K562 (cell line): ENCODE measurements at regions not wholly inside any gene's neighbourhood (a gene's known extent, or its start where the extent isn't known, plus 50 kb on each side); places are given as distances from the start of the nearest gene placed in this dataset.

ENCODE experiments used
- ATAC-seq: fragments of 200-7000 bp; cut with Tn5 transposase; 3 replicates; pipeline ENCODE4 v1.9.1; 2020; ENCODE audit warnings: moderate library complexity
- BruUV-seq: library from RNA; stranded (reverse); fragments of 400-500 nt; replicated peaks from 2 replicates; lab custom pipeline; 2021; lab: Mats Ljungman, UMichigan
- CTCF ChIA-PET: fragments of 300-600 bp; formaldehyde crosslinking; extraction: SDS; loops from one replicate; lab custom pipeline; 2021; ENCODE audit warnings: low intra/inter-chr PET ratio; lab: Yijun Ruan, JAX
- POLR2A ChIA-PET: fragments of 300-600, 350-650 bp; sonication (Branson Sonifier 250); formaldehyde crosslinking; extraction: SDS; loops from one replicate; lab custom pipeline; 2021; ENCODE audit warnings: antibody characterized with exemption, inconsistent platforms; lab: Yijun Ruan, JAX
- DNase-seq, 4 experiments: peaks; one replicate each; pipeline versions ENCODE4 v3.0.0 to v3.0.0-alpha.2; 2011 to 2018; ENCODE audit warnings: low spot score in 3 of 4, mixed read lengths in 3 of 4; ENCODE audit errors: extremely low read depth in 1 of 4
- FAIRE-seq: peaks from 2 replicates; lab custom pipeline; 2011; peaks lifted over from hg19 to GRCh38; lab: Jason Lieb, UNC
- H2AFZ ChIP-seq: 2 replicates; pipeline ENCODE4 v1.6.0; 2011; ENCODE audit warnings: low read depth, low read length, control low read depth, inconsistent platforms
- H3K27ac ChIP-seq: fragments of 200-600 bp; 3 replicates; pipeline ENCODE4 v1.8.0; 2011; ENCODE audit warnings: low read depth, mild to moderate bottlenecking, control low read depth, inconsistent platforms, low read length, moderate library complexity, mixed read lengths; ENCODE audit errors: extremely low read depth
- H3K27me3 ChIP-seq, 2 experiments: fragments of 300-600 bp in 1 of 2; 2 replicates in 1 of 2; 3 replicates in 1 of 2; pipeline versions ENCODE4 v1.6.0 to v1.8.0; 2011; ENCODE audit warnings: inconsistent platforms in 2 of 2, low read length in 2 of 2, mild to moderate bottlenecking in 1 of 2, mixed read lengths in 1 of 2, moderate library complexity in 1 of 2; ENCODE audit not compliant: control insufficient read depth in 2 of 2, insufficient read depth in 2 of 2
- H3K36me3 ChIP-seq: fragments of 300-600 bp; 3 replicates; pipeline ENCODE4 v1.8.0; 2011; ENCODE audit warnings: mild to moderate bottlenecking, low read length, inconsistent platforms; ENCODE audit not compliant: control insufficient read depth, insufficient read depth
- H3K4me1 ChIP-seq, 2 experiments: fragments of 200-600 bp in 1 of 2; replicated peaks in 1 of 2; 2 replicates in 1 of 2; 3 replicates in 1 of 2; pipeline versions ENCODE4 v1.5.1 to v1.8.0; 2011; ENCODE audit warnings: inconsistent platforms in 2 of 2, low read length in 2 of 2, mild to moderate bottlenecking in 1 of 2, mixed read lengths in 1 of 2, moderate library complexity in 1 of 2; ENCODE audit not compliant: control insufficient read depth in 2 of 2, insufficient read depth in 2 of 2
- H3K4me2 ChIP-seq: 2 replicates; pipeline ENCODE4 v1.6.1; 2011; ENCODE audit warnings: low read length, control low read depth, inconsistent platforms, mixed read lengths; ENCODE audit not compliant: insufficient read depth
- H3K4me3 ChIP-seq: fragments of 200-600 bp; sonication (generic), shearing (Covaris generic); 2 replicates; pipeline ENCODE4 v1.5.1; 2016; ENCODE audit warnings: control low read depth, inconsistent platforms
- H3K79me2 ChIP-seq: fragments of 200-600 bp; 3 replicates; pipeline ENCODE4 v1.8.0; 2011; ENCODE audit warnings: low read length, inconsistent platforms; ENCODE audit not compliant: control insufficient read depth, insufficient read depth
- H3K9ac ChIP-seq, 2 experiments: 2 replicates each; pipeline versions ENCODE4 v1.6.0 to v1.6.1; 2011; ENCODE audit warnings: low read depth in 2 of 2, low read length in 2 of 2, control low read depth in 1 of 2, inconsistent platforms in 1 of 2, mild to moderate bottlenecking in 1 of 2, mixed read lengths in 1 of 2; ENCODE audit not compliant: insufficient read depth in 1 of 2
- H3K9me1 ChIP-seq: one replicate; pipeline ENCODE4 v1.6.0; 2011; ENCODE audit warnings: inconsistent platforms, mild to moderate bottlenecking, low read length, moderate library complexity; ENCODE audit not compliant: control insufficient read depth, insufficient read depth
- H3K9me3 ChIP-seq: replicated peaks from 2 replicates; pipeline ENCODE4 v1.5.1; 2011; ENCODE audit warnings: low read depth, low read length, inconsistent platforms; ENCODE audit not compliant: control insufficient read depth, insufficient read depth
- H4K20me1 ChIP-seq: replicated peaks from 2 replicates; pipeline ENCODE4 v1.6.1; 2011; ENCODE audit warnings: low read length, inconsistent platforms, mixed read lengths; ENCODE audit not compliant: control insufficient read depth, insufficient read depth
- BHLHE40 ChIP-seq: IDR thresholded peaks from 2 replicates; pipeline ENCODE4 v1.6.1; 2011; ENCODE audit warnings: low read length, improper control_type of control experiment
- CBX2 ChIP-seq: fragments of 200-600 bp; sonication (generic); IDR thresholded peaks from one replicate; pipeline ENCODE4 v1.6.1; 2012; ENCODE audit warnings: mild to moderate bottlenecking, low read length, inconsistent platforms; ENCODE audit not compliant: insufficient read depth, poor library complexity, severe bottlenecking
- CCAR2 ChIP-seq: fragments of 200-400 bp; formaldehyde crosslinking; IDR thresholded peaks from 2 replicates; pipeline ENCODE4 v1.6.1; 2017; ENCODE audit warnings: mild to moderate bottlenecking, low read depth, low read length
- FOS ChIP-seq: IDR thresholded peaks from 3 replicates; pipeline ENCODE4 v1.6.1; 2011; ENCODE audit not compliant: insufficient read length; ENCODE audit errors: extremely low read depth
- FOXA1 ChIP-seq: fragments of 450-650 bp; IDR thresholded peaks from 2 replicates; pipeline ENCODE4 v1.6.1; 2016; ENCODE audit warnings: mild to moderate bottlenecking, borderline replicate concordance
- FOXK2 ChIP-seq, 2 experiments: fragments of 450-650 bp; IDR thresholded peaks in 1 of 2; conservative IDR thresholded peaks in 1 of 2; 2 replicates each; pipeline ENCODE4 v1.6.1; 2016; ENCODE audit warnings: low read depth in 2 of 2, mild to moderate bottlenecking in 1 of 2
- RFX5 ChIP-seq: IDR thresholded peaks from 2 replicates; pipeline ENCODE4 v1.6.1; 2011; ENCODE audit warnings: low read depth, mild to moderate bottlenecking, improper control_type of control experiment, low read length
- RHOXF2B ChIP-seq: fragments of 250-450 bp; sonication (Bioruptor Pico); conservative IDR thresholded peaks from 2 replicates; pipeline ENCODE4 v1.5.1; 2021
- RNF219 ChIP-seq: fragments of 250-450 bp; sonication (Bioruptor Pico); IDR thresholded peaks from 2 replicates; pipeline ENCODE4 v1.5.0; 2022; ENCODE audit warnings: mild to moderate bottlenecking
- SFPQ ChIP-seq: fragments of 200-400 bp; formaldehyde crosslinking; IDR thresholded peaks from 2 replicates; pipeline ENCODE4 v1.6.1; 2017; ENCODE audit warnings: mild to moderate bottlenecking, low read depth, low read length, moderate library complexity
- WGBS: fragments of 100-300 bp; shearing (Covaris generic); methylation state at CpG from one replicate; pipeline ENCODE4 v1.1.6; 2016; ENCODE audit warnings: low coverage, mixed read lengths; ENCODE audit not compliant: insufficient coverage; ENCODE audit errors: missing lambda C conversion rate; 5-methylcytosine and 5-hydroxymethylcytosine counted together
- in situ Hi-C: fragments of 300-500 bp; cut with MboI; formaldehyde crosslinking; loops from 4 replicates; pipeline ENCODE4 v1.15.0; 2018; ENCODE audit warnings: inconsistent platforms, mixed read lengths
- intact Hi-C: fragments of 100-400 bp; cut with micrococcal nuclease; formaldehyde crosslinking; loops from 2 replicates; pipeline ENCODE4 v1.14.2; 2022
- TF ChIP-seq, protein P1 (sequence below): fragments of 250-450 bp; sonication (Bioruptor Pico); IDR thresholded peaks from 2 replicates; pipeline ENCODE4 v1.8.0; 2021; ENCODE audit warnings: borderline replicate concordance, mild to moderate bottlenecking, moderate library complexity; ENCODE audit not compliant: poor library complexity, severe bottlenecking

DNA sequence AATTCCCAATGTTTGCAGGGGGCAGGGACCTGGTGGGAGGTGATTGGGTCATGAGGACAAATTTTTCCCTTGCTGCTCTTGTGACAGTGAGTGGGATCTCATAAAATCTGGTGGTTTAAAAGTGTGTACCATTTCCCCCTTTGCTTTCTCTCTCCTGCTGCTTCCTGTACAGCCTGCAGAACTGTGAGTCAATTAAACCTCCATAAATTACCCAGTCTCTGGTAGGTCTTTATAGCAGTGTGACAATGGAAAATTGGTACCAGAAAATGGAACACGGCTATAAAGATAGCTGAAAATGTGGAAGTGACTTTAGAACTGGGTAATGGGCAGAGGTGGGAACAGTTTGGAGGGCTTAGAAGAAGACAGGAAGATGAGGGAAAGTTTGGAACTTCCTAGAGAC lies 108.7 kb upstream of the NPFFR2 start:
- Histone ChIP-seq H3K9me1 (no peaks in the 10 kb centered on the region), H3K36me3 (no peaks in the 10 kb centered on the region), H2AFZ (no peak overlapping the region), H3K4me1 (no peaks in the 10 kb centered on the region), H3K4me3 (no peak overlapping the region), H3K79me2 (no peaks in the 10 kb centered on the region), H4K20me1 (no peaks in the 10 kb centered on the region), H3K9ac (no peak overlapping the region), H3K4me2 (no peak overlapping the region), H3K9me3 (no peaks in the 10 kb centered on the region), H3K27me3 (no peaks in the 10 kb centered on the region), H3K27ac (no peak overlapping the region)
- ChIA-PET POLR2A (no interaction called here), CTCF (no interaction called here)
- in situ Hi-C loops (no loop called here), intact Hi-C loops (no loop called here)
- TF ChIP-seq CBX2 (no peak), FOS (no peak), RNF219 (CRISPR knock-in tag) (no peak), RHOXF2B (no peak), FOXK2 (conservative IDR thresholded peaks at IDR 0.05 in 1 of 2, IDR thresholded peaks at IDR 0.05 in 1 of 2; ENCODE audit: low read depth in 2 of 2) (no peak), CCAR2 (no peak), SFPQ (no peak), FOXA1 (no peak), RFX5 (no peak), BHLHE40 (no peak)
- TF ChIP-seq, protein P1, sequence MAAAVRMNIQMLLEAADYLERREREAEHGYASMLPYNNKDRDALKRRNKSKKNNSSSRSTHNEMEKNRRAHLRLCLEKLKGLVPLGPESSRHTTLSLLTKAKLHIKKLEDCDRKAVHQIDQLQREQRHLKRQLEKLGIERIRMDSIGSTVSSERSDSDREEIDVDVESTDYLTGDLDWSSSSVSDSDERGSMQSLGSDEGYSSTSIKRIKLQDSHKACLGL (CRISPR knock-in tag): no peak
- BruUV-seq: no TSS peak
- FAIRE-seq (no peak), DNase-seq (no peak), ATAC-seq (no peak)
- 0% methylated on average over 1 of the region's 1 CpG for WGBS
